ENCODE measurements at regions not wholly inside any gene's neighbourhood (a gene's known extent, or its start where the extent isn't known, plus 50 kb on each side); places are given as distances from the start of the nearest gene placed in this dataset.

GRCh38 chr18:25876330-25876948 is 214.0 kb downstream of the SS18 start:
- H3K27ac ChIP-seq: no peak overlapping the region
- no peak for DNase-seq (ENCODE audit: low read depth, low spot score)

GRCh38 chr18:25875551-25876240 is 214.7 kb downstream of the SS18 start:
- no peak for DNase-seq (ENCODE audit: low read depth, low spot score)
- no peak overlapping the region for H3K27ac ChIP-seq

DNA sequence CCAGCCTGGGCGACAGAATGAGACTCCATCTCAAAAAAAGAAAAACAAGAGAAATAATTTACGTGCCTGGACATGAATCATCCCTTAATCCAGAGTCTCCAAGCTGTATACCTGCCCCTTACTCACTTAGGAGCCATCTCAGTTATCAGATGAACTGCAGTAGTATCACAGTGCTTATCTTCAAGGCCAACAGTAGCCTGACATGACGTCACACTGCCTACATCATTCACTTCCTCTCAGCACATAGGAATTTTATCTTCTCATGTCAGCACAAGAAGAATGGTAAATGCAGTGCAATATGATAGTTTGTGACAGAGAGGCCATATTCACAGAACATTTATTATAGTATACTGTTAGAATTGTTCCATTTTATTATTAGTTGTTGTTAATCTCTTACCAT is 216.6 kb downstream of the SS18 start:
- DNase-seq (ENCODE audit: low read depth, low spot score): no peak
- no peak overlapping the region for H3K27ac ChIP-seq

DNA sequence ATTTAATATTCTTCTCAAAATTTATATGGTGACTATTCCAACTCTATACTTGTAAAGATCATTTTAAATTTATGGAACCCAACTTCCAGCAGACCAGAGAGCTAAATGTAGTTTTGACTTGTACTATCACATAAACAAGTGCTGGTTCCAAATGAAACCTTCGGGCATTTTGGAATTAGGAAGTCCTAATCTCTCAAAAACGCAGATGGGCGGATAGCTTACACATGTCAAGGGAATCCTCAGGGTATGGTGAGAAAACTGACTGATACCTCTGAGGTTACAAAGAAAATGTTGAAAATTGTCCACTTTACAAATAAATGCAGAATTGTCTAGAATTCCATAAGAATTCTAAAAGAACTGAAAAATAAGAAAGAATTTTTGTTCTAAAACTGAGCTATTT is 224.1 kb downstream of the SS18 start:
- H3K27ac ChIP-seq: no peak overlapping the region
- DNase-seq (ENCODE audit: low read depth, low spot score): no peak

- no peak for DNase-seq (ENCODE audit: low read depth, low spot score)
- H3K27ac ChIP-seq: no peak overlapping the region
Observed at GRCh38 chr18:25862881-25863600, 227.4 kb downstream of the SS18 start.

DNA sequence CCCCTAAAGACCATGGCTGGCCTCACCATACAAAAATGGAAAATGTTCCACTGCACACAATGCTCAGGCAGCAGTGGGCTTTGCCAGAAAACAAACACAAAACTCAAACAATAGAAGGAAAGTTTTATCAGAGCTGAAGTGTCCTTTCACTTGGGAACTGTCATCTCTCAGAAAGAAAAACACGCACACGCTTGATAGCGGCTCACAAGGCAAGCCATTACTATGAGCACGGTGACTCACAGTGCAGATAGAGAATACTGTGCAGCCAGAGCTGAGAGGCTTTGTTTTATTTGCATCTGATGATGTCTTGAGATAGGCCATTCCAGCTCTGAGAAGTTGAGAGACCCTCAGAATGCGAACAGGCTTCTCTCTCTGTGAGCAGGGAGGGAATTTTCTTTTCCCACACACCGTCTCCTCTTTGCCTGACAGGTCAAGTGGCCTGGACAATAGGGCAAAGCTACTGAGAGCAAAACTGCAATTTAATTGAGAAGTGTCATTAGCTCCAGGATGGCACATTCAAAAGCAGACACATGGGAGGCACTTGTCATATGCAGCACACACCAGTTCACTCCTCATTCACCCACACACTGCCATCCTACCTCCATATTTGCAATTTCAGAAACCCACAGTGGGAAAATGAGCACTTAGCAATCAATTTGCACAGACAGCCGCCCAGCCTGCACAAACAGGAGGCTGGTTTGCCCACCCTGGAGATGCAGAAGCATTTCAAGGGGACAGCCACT is 236.6 kb downstream of the SS18 start:
- no peak for DNase-seq (ENCODE audit: low read depth, low spot score)
- no peak overlapping the region for H3K27ac ChIP-seq

GRCh38 chr18:25843791-25844190 is 246.6 kb downstream of the SS18 start:
- no peak overlapping the region for H3K27ac ChIP-seq
- no peak for DNase-seq (ENCODE audit: low read depth, low spot score)

- H3K27ac ChIP-seq: no peak overlapping the region
- no peak for DNase-seq (ENCODE audit: low read depth, low spot score)
Observed at GRCh38 chr18:25842665-25843064, 247.7 kb downstream of the SS18 start.

DNA sequence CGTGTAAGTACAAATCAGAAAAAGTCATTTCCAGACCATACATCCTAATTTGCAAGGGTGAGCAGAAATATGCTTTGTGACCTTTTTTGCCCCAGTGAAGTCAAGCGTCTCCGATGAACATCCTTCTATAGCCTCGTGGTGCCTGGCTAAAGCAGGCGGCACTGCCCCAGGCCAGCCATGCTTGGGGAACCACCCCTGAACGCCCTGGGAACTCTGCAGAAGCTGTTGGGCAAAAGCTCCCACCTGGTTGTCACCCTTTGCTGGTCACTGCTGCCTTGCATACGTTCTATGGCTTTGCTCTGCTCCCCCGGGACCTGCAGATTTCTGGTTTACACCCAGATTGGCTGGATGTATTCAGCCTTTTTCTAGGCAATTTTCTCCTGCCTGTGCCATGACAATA is 256.4 kb downstream of the SS18 start:
- no peak overlapping the region for H3K27ac ChIP-seq
- DNase-seq (ENCODE audit: low read depth, low spot score): no peak

- no peak overlapping the region for H3K27ac ChIP-seq
- no peak for DNase-seq (ENCODE audit: low read depth, low spot score)
Observed at GRCh38 chr18:25832001-25832604, 258.3 kb downstream of the SS18 start.

- no peak for DNase-seq (ENCODE audit: low read depth, low spot score)
- no peak overlapping the region for H3K27ac ChIP-seq
Observed at GRCh38 chr18:25831301-25831701, 259.1 kb downstream of the SS18 start.

DNA sequence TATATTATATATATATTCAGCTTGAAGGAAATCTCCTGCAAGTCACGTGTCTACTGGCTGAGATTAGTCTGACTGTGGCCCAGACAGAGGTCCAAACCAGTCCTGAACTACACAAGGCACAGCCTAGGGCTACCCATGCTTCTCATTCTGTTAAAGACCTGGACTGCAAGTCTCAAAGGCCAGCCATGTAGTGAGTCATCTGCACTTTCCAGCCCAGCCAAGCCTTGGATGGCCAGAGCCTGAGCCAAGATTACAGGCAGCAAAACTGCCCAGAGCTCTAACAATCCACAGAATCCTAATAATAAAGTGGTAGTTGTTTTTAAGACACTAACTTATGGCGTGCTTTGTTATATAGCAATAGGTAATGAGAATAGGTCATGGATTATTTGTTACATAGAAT is 259.6 kb downstream of the SS18 start:
- H3K27ac ChIP-seq: no peak overlapping the region
- DNase-seq (ENCODE audit: low read depth, low spot score): no peak

GRCh38 chr18:25827961-25828561 is 262.4 kb downstream of the SS18 start:
- no peak for DNase-seq (ENCODE audit: low read depth, low spot score)
- no peak overlapping the region for H3K27ac ChIP-seq

GRCh38 chr18:25827228-25827627 is 263.2 kb downstream of the SS18 start:
- no peak overlapping the region for H3K27ac ChIP-seq
- DNase-seq (ENCODE audit: low read depth, low spot score): no peak

DNA sequence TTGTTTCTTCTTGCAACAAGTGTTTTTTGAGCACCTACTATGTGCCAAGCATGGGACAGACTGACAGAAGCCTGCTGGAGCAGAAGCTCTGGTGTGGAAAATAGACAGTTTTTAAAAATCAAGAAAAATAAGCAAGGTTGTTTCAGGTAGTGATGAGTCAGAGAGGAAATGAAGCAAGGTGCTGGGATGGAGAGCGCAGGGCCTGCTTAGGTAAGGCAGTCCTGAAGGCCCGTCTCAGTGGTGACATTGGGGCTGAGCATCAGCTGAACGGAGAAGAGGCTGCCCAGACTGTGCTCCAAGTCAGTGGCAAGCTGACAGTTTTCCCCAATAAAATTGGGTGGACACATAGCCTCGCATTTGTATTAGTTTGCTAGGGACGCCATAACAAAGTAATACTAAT is 263.6 kb downstream of the SS18 start:
- DNase-seq (ENCODE audit: low read depth, low spot score): no peak
- no peak overlapping the region for H3K27ac ChIP-seq

DNA sequence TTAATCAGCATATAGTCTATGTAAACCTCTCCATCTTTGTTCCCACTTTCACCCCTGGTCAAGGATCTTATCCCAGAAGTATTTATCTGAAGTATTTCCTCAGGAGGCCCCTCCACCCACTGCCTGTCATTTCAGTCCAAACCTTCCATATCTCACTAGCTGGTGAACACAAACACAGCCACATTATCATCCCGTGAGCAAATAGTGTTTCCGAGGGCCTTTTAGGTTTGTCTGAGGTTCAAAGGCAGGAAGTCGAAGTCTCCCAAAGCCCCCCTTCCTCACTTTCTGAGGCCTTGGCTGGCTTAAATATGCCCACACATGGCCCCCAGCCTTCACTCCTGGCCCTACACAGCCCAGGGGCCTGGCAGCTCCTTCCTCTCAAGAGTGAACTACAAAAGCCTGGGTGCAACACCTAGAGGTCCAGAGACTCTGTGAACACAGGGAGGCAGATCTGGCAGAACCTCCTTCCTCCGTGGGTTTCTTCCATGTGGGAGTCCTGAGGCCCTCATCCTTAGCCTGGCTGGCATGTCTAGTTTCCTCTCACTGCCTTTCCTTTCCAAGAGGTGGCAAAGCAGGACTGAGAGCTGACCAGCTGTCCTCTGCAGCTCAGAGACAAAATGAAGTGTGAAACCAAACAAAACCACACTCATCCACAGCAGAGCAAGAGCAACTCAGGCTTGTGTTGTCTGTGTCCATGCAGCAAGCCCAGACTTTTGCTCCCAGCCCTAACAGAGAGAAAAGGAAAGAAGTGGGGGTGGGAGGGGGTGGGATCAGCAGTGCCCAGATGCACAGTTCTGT is 264.2 kb downstream of the SS18 start:
- DNase-seq (ENCODE audit: low read depth, low spot score): no peak
- H3K27ac ChIP-seq: no peak overlapping the region

DNA sequence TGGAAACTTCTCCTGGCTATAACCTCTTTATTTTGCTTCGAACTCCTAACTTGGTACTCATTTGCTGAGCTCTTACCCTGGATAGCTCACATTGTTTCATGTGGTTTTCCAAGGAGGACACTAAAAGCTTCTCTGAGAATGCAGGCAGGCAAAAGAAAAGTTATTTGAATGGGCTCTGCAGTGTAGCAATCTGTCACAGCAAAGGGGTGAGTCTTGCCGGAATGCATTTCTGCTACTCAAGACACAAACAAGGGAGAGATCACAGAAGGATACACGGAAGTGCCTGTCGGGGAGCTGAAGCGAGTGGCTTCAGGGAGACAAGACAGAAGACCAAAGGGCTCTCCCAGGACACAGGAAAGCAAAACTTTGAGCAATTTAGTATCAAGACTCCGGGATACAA is 265.4 kb downstream of the SS18 start:
- no peak overlapping the region for H3K27ac ChIP-seq
- no peak for DNase-seq (ENCODE audit: low read depth, low spot score)

DNA sequence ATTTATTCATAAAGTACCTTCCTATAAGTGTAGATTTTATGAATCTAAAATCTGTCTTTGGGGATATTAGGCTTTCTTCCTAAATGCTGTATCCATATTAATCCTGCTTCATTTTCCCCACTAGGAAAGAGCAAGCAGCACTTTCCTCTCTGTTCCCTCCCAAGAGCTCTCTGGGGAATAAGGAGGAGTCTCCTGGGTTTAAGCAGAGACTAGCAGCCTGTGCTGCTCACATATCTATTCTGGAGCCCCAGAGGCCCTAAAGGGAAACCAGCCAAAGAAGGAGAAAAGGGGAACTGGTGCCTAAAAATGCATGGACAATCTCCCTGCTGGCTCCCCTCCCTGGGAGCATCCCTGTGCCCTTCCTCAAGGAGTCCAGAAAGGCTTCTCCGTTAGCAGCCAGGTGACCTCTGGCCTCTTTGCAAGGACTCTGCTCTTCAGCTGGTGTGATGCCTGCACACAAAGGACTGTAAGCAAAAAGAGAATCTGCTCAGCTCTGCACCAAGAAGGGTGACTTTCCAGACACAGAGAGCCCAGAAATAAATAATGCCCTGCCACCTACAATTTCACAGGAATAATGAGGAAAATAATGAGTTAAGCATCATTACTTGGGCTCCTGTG is 270.6 kb downstream of the SS18 start:
- DNase-seq (ENCODE audit: low read depth, low spot score): no peak
- H3K27ac ChIP-seq: no peak overlapping the region

DNA sequence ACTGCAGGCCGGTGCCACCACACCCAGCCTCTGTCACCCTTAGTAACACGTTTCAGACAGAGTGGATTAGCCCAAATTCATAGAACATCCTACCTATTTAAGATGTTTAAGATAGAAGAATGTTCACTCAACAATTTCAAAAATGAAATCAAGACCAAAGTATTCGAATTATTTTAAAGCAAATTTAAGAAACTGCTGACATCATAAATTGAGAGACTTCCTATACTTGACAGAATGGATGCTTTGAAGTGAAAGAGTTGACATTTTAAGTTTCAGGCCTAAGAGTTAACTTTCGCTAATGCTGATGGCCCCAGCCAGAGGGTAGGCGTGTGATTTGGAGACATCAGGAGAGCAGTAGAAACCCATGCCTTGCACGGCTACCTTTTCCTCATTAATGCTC is 271.9 kb downstream of the SS18 start:
- H3K27ac ChIP-seq: no peak overlapping the region
- DNase-seq (ENCODE audit: low read depth, low spot score): no peak

Data from epithelial cell of prostate (primary cell).